GM23338 (cell line): ENCODE measurements at regions not wholly inside any gene's neighbourhood (a gene's known extent, or its start where the extent isn't known, plus 50 kb on each side); places are given as distances from the start of the nearest gene placed in this dataset.

ENCODE experiments used
- ATAC-seq: fragments of 200-7000 bp; cut with Tn5 transposase; 3 replicates; pipeline ENCODE4 v1.9.1; 2020
- DNase-seq: peaks from one replicate; pipeline ENCODE4 v3.0.0-alpha.2; 2015; ENCODE audit warnings: low spot score
- H2AFZ ChIP-seq: fragments of 200-600 bp; sonication (generic); 2 replicates; pipeline ENCODE4 v1.8.0; 2016; ENCODE audit warnings: antibody characterized with exemption, mild to moderate bottlenecking, moderate library complexity
- H3F3A ChIP-seq: fragments of 200-600 bp; sonication (generic); replicated peaks from 2 replicates; pipeline ENCODE4 v1.8.0; 2017; ENCODE audit warnings: antibody characterized with exemption, mixed run types, low read depth
- H3K27ac ChIP-seq: fragments of 200-600 bp; sonication (generic); 2 replicates; pipeline ENCODE4 v1.6.1; 2016; ENCODE audit warnings: low read depth
- H3K27me3 ChIP-seq: fragments of 200-600 bp; sonication (generic); 2 replicates; pipeline ENCODE4 v1.8.0; 2016; ENCODE audit warnings: mild to moderate bottlenecking, mixed run types, moderate library complexity; ENCODE audit not compliant: insufficient read depth
- H3K36me3 ChIP-seq: fragments of 200-600 bp; sonication (generic); 2 replicates; pipeline ENCODE4 v1.8.0; 2016; ENCODE audit warnings: mild to moderate bottlenecking; ENCODE audit not compliant: insufficient read depth
- H3K4me1 ChIP-seq: fragments of 200-600 bp; sonication (generic); 2 replicates; pipeline ENCODE4 v1.8.0; 2016; ENCODE audit warnings: mild to moderate bottlenecking, moderate library complexity; ENCODE audit not compliant: insufficient read depth
- H3K4me2 ChIP-seq: fragments of 200-600 bp; sonication (generic); 2 replicates; pipeline ENCODE4 v1.7.1; 2017; ENCODE audit warnings: mixed run types
- H3K4me3 ChIP-seq: fragments of 200-600 bp; sonication (generic); 2 replicates; pipeline ENCODE4 v1.6.1; 2016; ENCODE audit warnings: mixed run types
- H3K79me2 ChIP-seq: fragments of 200-600 bp; sonication (generic); replicated peaks from 2 replicates; pipeline ENCODE4 v1.8.0; 2017; ENCODE audit warnings: mild to moderate bottlenecking; ENCODE audit not compliant: insufficient read depth
- H3K9me2 ChIP-seq: fragments of 200-600 bp; sonication (generic); 2 replicates; pipeline ENCODE4 v1.8.0; 2017; ENCODE audit not compliant: insufficient read depth
- H4K20me1 ChIP-seq: fragments of 200-600 bp; sonication (generic); replicated peaks from 2 replicates; pipeline ENCODE4 v1.8.0; 2017; ENCODE audit warnings: mild to moderate bottlenecking; ENCODE audit not compliant: insufficient read depth
- H3K27ac Mint-ChIP-seq: 2 replicates; pipeline ENCODE4 v1.8.0; 2020; ENCODE audit warnings: inconsistent platforms, mild to moderate bottlenecking, moderate library complexity, mixed read lengths
- H3K27me3 Mint-ChIP-seq: 3 replicates; pipeline ENCODE4 v1.8.0; 2022; ENCODE audit warnings: low read depth, mild to moderate bottlenecking, moderate library complexity, mixed read lengths, inconsistent platforms; ENCODE audit not compliant: insufficient read depth, poor library complexity
- H3K36me3 Mint-ChIP-seq: 3 replicates; pipeline ENCODE4 v1.8.0; 2021; ENCODE audit warnings: low read depth, mild to moderate bottlenecking, inconsistent platforms, moderate library complexity, mixed read lengths
- H3K4me1 Mint-ChIP-seq: 3 replicates; pipeline ENCODE4 v1.8.0; 2020; ENCODE audit warnings: mild to moderate bottlenecking, inconsistent platforms, mixed read lengths
- H3K4me3 Mint-ChIP-seq: 3 replicates; pipeline ENCODE4 v1.8.0; 2021; ENCODE audit warnings: moderate library complexity, mild to moderate bottlenecking, inconsistent platforms, mixed read lengths
- H3K9me3 Mint-ChIP-seq: 3 replicates; pipeline ENCODE4 v1.8.0; 2020; ENCODE audit warnings: moderate library complexity, mild to moderate bottlenecking, inconsistent platforms, mixed read lengths
- CREB1 ChIP-seq: fragments of 250-450 bp; sonication (Bioruptor Pico); IDR thresholded peaks from 2 replicates; pipeline ENCODE4 v1.5.0; 2020; ENCODE audit warnings: low read depth, mild to moderate bottlenecking, moderate library complexity
- CTCF ChIP-seq, 2 experiments: fragments of 200-600 bp in 1 of 2; sonication (generic) in 1 of 2; conservative IDR thresholded peaks; 2 replicates each; pipeline versions ENCODE4 v1.5.1 to v1.6.1; 2016 to 2017; ENCODE audit warnings: antibody characterized with exemption in 2 of 2, low read depth in 2 of 2, mild to moderate bottlenecking in 2 of 2, moderate library complexity in 1 of 2
- EZH2 ChIP-seq: fragments of 200-600 bp; sonication (generic); IDR thresholded peaks from one replicate; pipeline ENCODE4 v1.8.0; 2017; ENCODE audit warnings: antibody characterized with exemption, mild to moderate bottlenecking, low read depth; ENCODE audit not compliant: unreplicated experiment
- EZH2phosphoT487 ChIP-seq: fragments of 200-600 bp; sonication (generic); IDR thresholded peaks from one replicate; pipeline ENCODE4 v1.8.1; 2018; ENCODE audit warnings: antibody characterized with exemption; ENCODE audit not compliant: unreplicated experiment
- JUNB ChIP-seq: IDR thresholded peaks from one replicate; pipeline ENCODE4 v1.6.1; 2016; ENCODE audit warnings: antibody characterized with exemption; ENCODE audit not compliant: unreplicated experiment
- NANOG ChIP-seq: IDR thresholded peaks from 2 replicates; pipeline ENCODE4 v1.6.1; 2016; ENCODE audit warnings: antibody characterized with exemption, borderline replicate concordance
- POLR2AphosphoS5 ChIP-seq: IDR thresholded peaks from 2 replicates; pipeline ENCODE4 v1.6.1; 2016; ENCODE audit warnings: antibody characterized with exemption, low read depth
- STAT1 ChIP-seq: IDR thresholded peaks from one replicate; pipeline ENCODE4 v1.6.1; 2016; ENCODE audit warnings: antibody characterized with exemption; ENCODE audit not compliant: unreplicated experiment
- ZNF114 ChIP-seq: fragments of 250-450 bp; sonication (Bioruptor Pico); IDR thresholded peaks from 2 replicates; pipeline ENCODE4 v1.5.0; 2020; ENCODE audit warnings: mild to moderate bottlenecking, moderate library complexity
- ZNF331 ChIP-seq: fragments of 250-450 bp; sonication (Bioruptor Pico); IDR thresholded peaks from 2 replicates; pipeline ENCODE4 v1.5.0; 2020; ENCODE audit warnings: low read depth, mild to moderate bottlenecking, moderate library complexity
- ZNF462 ChIP-seq: fragments of 250-450 bp; sonication (Bioruptor Pico); IDR thresholded peaks from 2 replicates; pipeline ENCODE4 v1.5.0; 2020; ENCODE audit warnings: mild to moderate bottlenecking, moderate library complexity
- TF ChIP-seq, protein P1 (sequence below): IDR thresholded peaks from one replicate; pipeline ENCODE4 v1.6.1; 2018; ENCODE audit warnings: antibody characterized with exemption; ENCODE audit not compliant: unreplicated experiment
- TF ChIP-seq, protein P2 (sequence below): IDR thresholded peaks from 2 replicates; pipeline ENCODE4 v1.6.1; 2016; ENCODE audit warnings: antibody characterized with exemption

DNA sequence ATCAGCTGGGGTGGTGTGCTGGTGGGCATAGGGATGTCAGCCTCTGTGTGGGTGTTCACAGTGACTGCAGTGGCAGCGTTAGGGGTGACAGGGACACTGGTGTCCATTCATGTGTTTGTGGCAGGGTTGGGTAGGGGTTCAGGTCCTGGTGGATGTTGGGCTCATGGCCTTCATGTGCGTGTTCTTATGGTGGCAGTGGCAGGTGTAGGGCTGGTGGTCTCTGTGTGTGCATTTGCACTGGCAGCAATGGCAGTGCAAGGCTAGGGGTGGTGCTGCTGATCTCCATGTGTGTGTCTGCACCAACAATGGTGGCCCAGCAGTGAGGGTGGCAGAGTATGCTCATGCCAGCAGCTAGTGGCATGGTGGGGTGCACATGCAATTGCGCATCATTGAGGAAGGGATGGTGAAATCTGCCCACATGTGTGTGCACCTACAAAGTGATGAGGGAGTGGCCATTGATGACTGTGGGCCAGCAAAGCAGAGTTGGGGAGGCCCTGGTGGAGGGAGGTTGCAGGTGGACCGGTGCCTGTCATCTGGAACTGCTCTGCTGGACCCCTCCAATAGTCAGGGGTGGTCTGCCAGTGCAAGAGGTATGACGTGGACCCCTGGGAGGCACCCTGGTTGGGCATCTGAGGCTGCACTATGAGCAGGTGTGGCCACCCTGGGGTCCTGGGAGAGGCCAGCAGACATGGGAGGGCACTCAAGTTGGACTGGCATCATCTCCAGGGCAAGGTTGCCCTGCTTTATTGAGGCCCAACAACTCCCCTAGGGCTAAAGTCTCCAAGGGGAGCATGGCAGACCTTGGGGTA lies 182.9 kb downstream of the TTC6 start:
- Histone ChIP-seq H3K79me2 (no peaks in the 10 kb centered on the region), H3K27ac (no peak overlapping the region), H3K9me2 (no peaks in the 10 kb centered on the region), H4K20me1 (no peaks in the 10 kb centered on the region), H3K4me2 (no peak overlapping the region), H3K27me3 (no peaks in the 10 kb centered on the region), H3K4me1 (no peaks in the 10 kb centered on the region), H3K4me3 (no peak overlapping the region), H3K36me3 (no peaks in the 10 kb centered on the region), H2AFZ (no peak overlapping the region), H3F3A (no peaks in the 10 kb centered on the region)
- Mint-ChIP-seq H3K27ac (no peak overlapping the region), H3K4me3 (no peak overlapping the region), H3K27me3 (no peaks in the 10 kb centered on the region), H3K9me3 (peaks cover 14% of the 10 kb centered on the region), H3K36me3 (no peaks in the 10 kb centered on the region; the same call in 2 of the 3 replicates), H3K4me1 (no peaks in the 10 kb centered on the region)
- no peak for DNase-seq
- no peak for ATAC-seq
- TF ChIP-seq STAT1 (no peak), EZH2 (no peak), NANOG (no peak), POLR2AphosphoS5 (no peak), EZH2phosphoT487 (no peak), ZNF331 (no peak), ZNF462 (CRISPR knock-in tag) (no peak), JUNB (no peak), CTCF (conservative IDR thresholded peaks at IDR 0.05; ENCODE audit: low read depth in 2 of 2) (no peak), CREB1 (CRISPR knock-in tag) (no peak), ZNF114 (CRISPR knock-in tag) (no peak)
- TF ChIP-seq, protein P1, sequence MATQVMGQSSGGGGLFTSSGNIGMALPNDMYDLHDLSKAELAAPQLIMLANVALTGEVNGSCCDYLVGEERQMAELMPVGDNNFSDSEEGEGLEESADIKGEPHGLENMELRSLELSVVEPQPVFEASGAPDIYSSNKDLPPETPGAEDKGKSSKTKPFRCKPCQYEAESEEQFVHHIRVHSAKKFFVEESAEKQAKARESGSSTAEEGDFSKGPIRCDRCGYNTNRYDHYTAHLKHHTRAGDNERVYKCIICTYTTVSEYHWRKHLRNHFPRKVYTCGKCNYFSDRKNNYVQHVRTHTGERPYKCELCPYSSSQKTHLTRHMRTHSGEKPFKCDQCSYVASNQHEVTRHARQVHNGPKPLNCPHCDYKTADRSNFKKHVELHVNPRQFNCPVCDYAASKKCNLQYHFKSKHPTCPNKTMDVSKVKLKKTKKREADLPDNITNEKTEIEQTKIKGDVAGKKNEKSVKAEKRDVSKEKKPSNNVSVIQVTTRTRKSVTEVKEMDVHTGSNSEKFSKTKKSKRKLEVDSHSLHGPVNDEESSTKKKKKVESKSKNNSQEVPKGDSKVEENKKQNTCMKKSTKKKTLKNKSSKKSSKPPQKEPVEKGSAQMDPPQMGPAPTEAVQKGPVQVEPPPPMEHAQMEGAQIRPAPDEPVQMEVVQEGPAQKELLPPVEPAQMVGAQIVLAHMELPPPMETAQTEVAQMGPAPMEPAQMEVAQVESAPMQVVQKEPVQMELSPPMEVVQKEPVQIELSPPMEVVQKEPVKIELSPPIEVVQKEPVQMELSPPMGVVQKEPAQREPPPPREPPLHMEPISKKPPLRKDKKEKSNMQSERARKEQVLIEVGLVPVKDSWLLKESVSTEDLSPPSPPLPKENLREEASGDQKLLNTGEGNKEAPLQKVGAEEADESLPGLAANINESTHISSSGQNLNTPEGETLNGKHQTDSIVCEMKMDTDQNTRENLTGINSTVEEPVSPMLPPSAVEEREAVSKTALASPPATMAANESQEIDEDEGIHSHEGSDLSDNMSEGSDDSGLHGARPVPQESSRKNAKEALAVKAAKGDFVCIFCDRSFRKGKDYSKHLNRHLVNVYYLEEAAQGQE = no peak
- TF ChIP-seq, protein P2, sequence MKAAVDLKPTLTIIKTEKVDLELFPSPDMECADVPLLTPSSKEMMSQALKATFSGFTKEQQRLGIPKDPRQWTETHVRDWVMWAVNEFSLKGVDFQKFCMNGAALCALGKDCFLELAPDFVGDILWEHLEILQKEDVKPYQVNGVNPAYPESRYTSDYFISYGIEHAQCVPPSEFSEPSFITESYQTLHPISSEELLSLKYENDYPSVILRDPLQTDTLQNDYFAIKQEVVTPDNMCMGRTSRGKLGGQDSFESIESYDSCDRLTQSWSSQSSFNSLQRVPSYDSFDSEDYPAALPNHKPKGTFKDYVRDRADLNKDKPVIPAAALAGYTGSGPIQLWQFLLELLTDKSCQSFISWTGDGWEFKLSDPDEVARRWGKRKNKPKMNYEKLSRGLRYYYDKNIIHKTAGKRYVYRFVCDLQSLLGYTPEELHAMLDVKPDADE = no peak
